Peyer's patch (tissue), 4 donors: ENCODE measurements at regions not wholly inside any gene's neighbourhood (a gene's known extent, or its start where the extent isn't known, plus 50 kb on each side); places are given as distances from the start of the nearest gene placed in this dataset.

Source experiments
- POLR2A ChIP-seq, 2 donors: fragments of 450-650 bp; IDR thresholded peaks; one replicate each; pipeline ENCODE4 v1.5.1; 2017; ENCODE audit warnings: antibody characterized with exemption in 2 of 2, mild to moderate bottlenecking in 2 of 2, moderate library complexity in 2 of 2
- TF ChIP-seq, protein P1 (sequence below), 6 experiments: fragments of 450-650 bp in 4 of 6; fragments of 200-600 bp in 2 of 6; sonication (generic) in 1 of 6; IDR thresholded peaks; one replicate each; pipeline ENCODE4 v1.5.1; 2017 to 2019; ENCODE audit warnings: antibody characterized with exemption in 6 of 6, mild to moderate bottlenecking in 3 of 6, moderate library complexity in 1 of 6

DNA sequence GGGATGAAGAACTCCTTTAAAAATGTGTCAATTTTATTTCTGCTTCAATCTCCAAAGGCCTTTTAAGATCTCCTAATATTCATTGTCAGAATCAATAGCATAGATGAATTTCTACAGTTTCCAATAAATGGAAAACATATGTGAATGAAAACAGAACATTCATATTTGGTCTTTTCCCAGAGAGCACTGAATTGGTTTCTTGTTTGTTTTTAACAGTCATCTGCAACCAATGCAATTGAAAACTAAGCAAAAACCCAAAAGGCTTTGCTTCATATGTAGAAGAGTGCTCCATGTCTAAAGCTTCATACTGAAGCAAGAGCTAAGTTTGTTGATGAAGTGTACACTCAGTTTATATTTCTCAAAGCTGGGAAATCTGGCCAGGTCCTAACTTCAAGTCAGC lies 426.5 kb upstream of the CDIN1 start:
- TF ChIP-seq, protein P1, sequence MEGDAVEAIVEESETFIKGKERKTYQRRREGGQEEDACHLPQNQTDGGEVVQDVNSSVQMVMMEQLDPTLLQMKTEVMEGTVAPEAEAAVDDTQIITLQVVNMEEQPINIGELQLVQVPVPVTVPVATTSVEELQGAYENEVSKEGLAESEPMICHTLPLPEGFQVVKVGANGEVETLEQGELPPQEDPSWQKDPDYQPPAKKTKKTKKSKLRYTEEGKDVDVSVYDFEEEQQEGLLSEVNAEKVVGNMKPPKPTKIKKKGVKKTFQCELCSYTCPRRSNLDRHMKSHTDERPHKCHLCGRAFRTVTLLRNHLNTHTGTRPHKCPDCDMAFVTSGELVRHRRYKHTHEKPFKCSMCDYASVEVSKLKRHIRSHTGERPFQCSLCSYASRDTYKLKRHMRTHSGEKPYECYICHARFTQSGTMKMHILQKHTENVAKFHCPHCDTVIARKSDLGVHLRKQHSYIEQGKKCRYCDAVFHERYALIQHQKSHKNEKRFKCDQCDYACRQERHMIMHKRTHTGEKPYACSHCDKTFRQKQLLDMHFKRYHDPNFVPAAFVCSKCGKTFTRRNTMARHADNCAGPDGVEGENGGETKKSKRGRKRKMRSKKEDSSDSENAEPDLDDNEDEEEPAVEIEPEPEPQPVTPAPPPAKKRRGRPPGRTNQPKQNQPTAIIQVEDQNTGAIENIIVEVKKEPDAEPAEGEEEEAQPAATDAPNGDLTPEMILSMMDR (IDR thresholded peaks at IDR 0.05), result no peak
- no peak for TF ChIP-seq POLR2A (IDR thresholded peaks at IDR 0.05)
